Body of pancreas (tissue), 4 donors: ENCODE measurements at regions not wholly inside any gene's neighbourhood (a gene's known extent, or its start where the extent isn't known, plus 50 kb on each side); places are given as distances from the start of the nearest gene placed in this dataset.

Source experiments
- ATAC-seq: fragments of 150-250 bp; one replicate; pipeline ENCODE4 v1.9.1; 2016
- DNase-seq, 4 donors: peaks; one replicate each; pipeline ENCODE4 v3.0.0-alpha.2; 2019
- H3K27ac ChIP-seq, 4 donors: fragments of 200-600 bp; sonication (generic); 1 replicate in 3 of 4; 2 replicates in 1 of 4; pipeline versions ENCODE4 v1.5.1 to v1.6.1; 2016 to 2019; ENCODE audit warnings: mild to moderate bottlenecking in 1 of 4, mixed read lengths in 1 of 4, moderate library complexity in 1 of 4
- H3K27me3 ChIP-seq, 2 donors: fragments of 200-600 bp; sonication (generic); one replicate each; pipeline ENCODE4 v1.6.0; 2016; ENCODE audit warnings: mild to moderate bottlenecking in 1 of 2
- H3K36me3 ChIP-seq, 2 donors: fragments of 200-600 bp; sonication (generic); replicated peaks in 1 of 2; 2 replicates each; pipeline ENCODE4 v1.5.1; 2016; ENCODE audit warnings: low read depth in 2 of 2; ENCODE audit not compliant: insufficient read depth in 1 of 2
- H3K4me1 ChIP-seq: fragments of 200-600 bp; sonication (generic); one replicate; pipeline ENCODE4 v1.6.0; 2016
- H3K4me3 ChIP-seq, 2 donors: fragments of 200-600 bp; sonication (generic); 1 replicate in 1 of 2; 2 replicates in 1 of 2; pipeline ENCODE4 v1.5.1; 2016 to 2019
- H3K9me3 ChIP-seq, 3 donors: fragments of 200-600 bp; sonication (generic); 1 replicate in 2 of 3; 2 replicates in 1 of 3; pipeline ENCODE4 v1.5.1; 2016
- POLR2A ChIP-seq, 3 donors: fragments of 450-650 bp; IDR thresholded peaks; one replicate each; pipeline ENCODE4 v1.6.1; 2016; ENCODE audit warnings: antibody characterized with exemption in 3 of 3, mild to moderate bottlenecking in 2 of 3
- WGBS, 2 donors: methylation state at CpG; one replicate each; pipeline ENCODE4 v1.1.5; 2017; 5-methylcytosine and 5-hydroxymethylcytosine counted together
- intact Hi-C: fragments of 100-400 bp; cut with DNase I; formaldehyde crosslinking; loops from one replicate; pipeline ENCODE4 v1.15.1; 2023
- TF ChIP-seq, protein P1 (sequence below), 7 experiments: fragments of 450-650 bp in 4 of 7; fragments of 200-600 bp in 3 of 7; sonication (generic) in 3 of 7; IDR thresholded peaks; one replicate each; pipeline ENCODE4 v1.5.1; 2016 to 2019; ENCODE audit warnings: antibody characterized with exemption in 7 of 7

DNA sequence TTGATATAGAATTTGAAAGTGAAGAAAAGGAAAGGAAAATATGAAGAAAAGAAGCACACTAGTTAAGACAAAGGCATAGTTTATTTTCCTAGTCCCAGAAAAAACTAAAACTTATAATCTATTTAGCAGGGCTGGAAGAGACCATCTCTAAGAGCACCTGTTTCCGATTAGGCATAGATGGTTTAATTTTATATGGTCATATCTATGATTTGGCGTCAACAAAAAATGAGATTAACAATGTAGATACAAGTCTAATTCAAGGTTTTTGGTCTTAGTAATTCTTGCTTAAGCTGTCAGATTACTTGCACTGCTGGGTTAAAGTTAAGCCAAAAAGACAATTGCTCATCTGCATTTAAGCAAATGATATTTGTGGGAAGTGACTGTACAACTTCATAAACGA, 502.5 kb upstream of the FSHR start:
- TF ChIP-seq, protein P1, sequence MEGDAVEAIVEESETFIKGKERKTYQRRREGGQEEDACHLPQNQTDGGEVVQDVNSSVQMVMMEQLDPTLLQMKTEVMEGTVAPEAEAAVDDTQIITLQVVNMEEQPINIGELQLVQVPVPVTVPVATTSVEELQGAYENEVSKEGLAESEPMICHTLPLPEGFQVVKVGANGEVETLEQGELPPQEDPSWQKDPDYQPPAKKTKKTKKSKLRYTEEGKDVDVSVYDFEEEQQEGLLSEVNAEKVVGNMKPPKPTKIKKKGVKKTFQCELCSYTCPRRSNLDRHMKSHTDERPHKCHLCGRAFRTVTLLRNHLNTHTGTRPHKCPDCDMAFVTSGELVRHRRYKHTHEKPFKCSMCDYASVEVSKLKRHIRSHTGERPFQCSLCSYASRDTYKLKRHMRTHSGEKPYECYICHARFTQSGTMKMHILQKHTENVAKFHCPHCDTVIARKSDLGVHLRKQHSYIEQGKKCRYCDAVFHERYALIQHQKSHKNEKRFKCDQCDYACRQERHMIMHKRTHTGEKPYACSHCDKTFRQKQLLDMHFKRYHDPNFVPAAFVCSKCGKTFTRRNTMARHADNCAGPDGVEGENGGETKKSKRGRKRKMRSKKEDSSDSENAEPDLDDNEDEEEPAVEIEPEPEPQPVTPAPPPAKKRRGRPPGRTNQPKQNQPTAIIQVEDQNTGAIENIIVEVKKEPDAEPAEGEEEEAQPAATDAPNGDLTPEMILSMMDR (IDR thresholded peaks at IDR 0.05) = no peak
- ATAC-seq (no peak), DNase-seq (no peak)
- no peaks in the 10 kb centered on the region for H3K27me3 ChIP-seq
- WGBS, 2 donors = 46 to 57% methylated on average over 3 of the region's 3 CpGs
- no peaks in the 10 kb centered on the region for H3K4me1 ChIP-seq
- no peaks in the 10 kb centered on the region for H3K36me3 ChIP-seq
- H3K9me3 ChIP-seq = no peaks in the 10 kb centered on the region
- no peak overlapping the region for H3K4me3 ChIP-seq
- intact Hi-C loops = loop anchor here (5.0 kb wide), 1 partner anchor 510 kb away; no protein-coding TSS in a partner anchor
- H3K27ac ChIP-seq = no peak overlapping the region

- WGBS, 2 donors = 48 to 53% methylated on average over 2 of the region's 2 CpGs
- no peak for DNase-seq
- Histone ChIP-seq H3K27me3 (no peaks in the 10 kb centered on the region), H3K4me1 (no peaks in the 10 kb centered on the region), H3K36me3 (no peaks in the 10 kb centered on the region), H3K9me3 (no peaks in the 10 kb centered on the region), H3K27ac (no peak overlapping the region), H3K4me3 (no peak overlapping the region)
- no peak for TF ChIP-seq POLR2A (IDR thresholded peaks at IDR 0.05)
- TF ChIP-seq, protein P1 (IDR thresholded peaks at IDR 0.05) = no peak
- intact Hi-C loops = no loop called here
- no peak for ATAC-seq
Measured at GRCh38 chr2:49643149-49643548, 488.8 kb upstream of the FSHR start.

DNA sequence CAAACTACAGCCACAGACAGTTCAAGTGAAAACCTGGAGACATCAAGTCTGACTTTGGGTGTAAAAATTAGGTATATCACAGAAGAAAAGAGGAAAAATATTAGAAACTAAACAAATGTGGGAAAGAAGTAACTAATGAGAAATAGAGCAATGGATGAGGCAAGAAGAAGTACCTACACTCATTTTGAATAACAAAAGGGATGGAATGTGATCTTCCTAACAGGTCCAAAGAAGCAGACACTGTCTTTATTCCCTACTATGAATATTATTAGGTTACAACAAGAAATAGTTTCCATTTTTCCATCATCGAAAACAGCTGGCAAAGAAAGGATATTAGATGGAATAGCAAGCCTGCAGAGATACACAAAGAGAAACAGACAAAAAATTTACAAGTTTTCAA, 486.3 kb upstream of the FSHR start:
- no peaks in the 10 kb centered on the region for H3K36me3 ChIP-seq
- H3K4me1 ChIP-seq = no peaks in the 10 kb centered on the region
- H3K27me3 ChIP-seq = no peaks in the 10 kb centered on the region
- no peak for TF ChIP-seq POLR2A (IDR thresholded peaks at IDR 0.05)
- TF ChIP-seq, protein P1 (IDR thresholded peaks at IDR 0.05) = no peak
- no peak overlapping the region for H3K27ac ChIP-seq
- H3K9me3 ChIP-seq = no peaks in the 10 kb centered on the region
- no peak for ATAC-seq
- intact Hi-C loops = no loop called here
- 43 to 53% methylated on average over 1 of the region's 1 CpG for WGBS, 2 donors
- no peak overlapping the region for H3K4me3 ChIP-seq
- no peak for DNase-seq

GRCh38 chr2:49621016-49621415, 466.7 kb upstream of the FSHR start:
- ATAC-seq (no peak), DNase-seq (no peak)
- Histone ChIP-seq H3K4me3 (no peak overlapping the region), H3K9me3 (no peaks in the 10 kb centered on the region), H3K27ac (no peak overlapping the region), H3K36me3 (no peaks in the 10 kb centered on the region), H3K4me1 (no peaks in the 10 kb centered on the region), H3K27me3 (no peaks in the 10 kb centered on the region)
- TF ChIP-seq, protein P1 (IDR thresholded peaks at IDR 0.05) = no peak
- WGBS, 2 donors = 76 to 84% methylated on average over 2 of the region's 2 CpGs
- intact Hi-C loops = no loop called here

GRCh38 chr2:49619804-49620203, 465.5 kb upstream of the FSHR start:
- Histone ChIP-seq H3K36me3 (no peaks in the 10 kb centered on the region), H3K4me1 (no peaks in the 10 kb centered on the region), H3K27me3 (no peaks in the 10 kb centered on the region), H3K9me3 (no peaks in the 10 kb centered on the region), H3K27ac (no peak overlapping the region), H3K4me3 (no peak overlapping the region)
- DNase-seq (no peak), ATAC-seq (no peak)
- intact Hi-C loops = loop anchor here (5.0 kb wide), 1 partner anchor 527 kb away; no protein-coding TSS in a partner anchor
- 83 to 89% methylated on average over 3 of the region's 3 CpGs for WGBS, 2 donors
- TF ChIP-seq POLR2A (IDR thresholded peaks at IDR 0.05) = no peak
- TF ChIP-seq, protein P1 (IDR thresholded peaks at IDR 0.05) = no peak
